NCI-H1417 treated with DMSO at 0.1 percent for 48 hours (cell line): ENCODE measurements at regions not wholly inside any gene's neighbourhood (a gene's known extent, or its start where the extent isn't known, plus 50 kb on each side); places are given as distances from the start of the nearest gene placed in this dataset.

Experiments
- DNase-seq: peaks from one replicate; lab custom pipeline; 2025; lab: John Stamatoyannopoulos, UW

GRCh38 chr18:54020156-54020745, 204.2 kb downstream of the MBD2 start:
- DNase-seq, result no peak

GRCh38 chr18:54019641-54020040, 204.8 kb downstream of the MBD2 start:
- DNase-seq, result no peak

GRCh38 chr18:54013452-54013851, 211.0 kb downstream of the MBD2 start:
- no peak for DNase-seq

- no peak for DNase-seq
Observed at GRCh38 chr18:54004828-54005227, 219.6 kb downstream of the MBD2 start.

- no peak for DNase-seq
Observed at GRCh38 chr18:54003195-54003594, 221.3 kb downstream of the MBD2 start.

GRCh38 chr18:53997064-53997463, 227.4 kb downstream of the MBD2 start:
- no peak for DNase-seq

- DNase-seq, result no peak
Observed at GRCh38 chr18:53994016-53994415, 230.5 kb downstream of the MBD2 start.

- DNase-seq, result no peak
Observed at GRCh38 chr18:53991805-53992204, 232.7 kb downstream of the MBD2 start.

- no peak for DNase-seq
Observed at GRCh38 chr18:53991202-53991601, 233.3 kb downstream of the MBD2 start.

- DNase-seq, result no peak
Observed at GRCh38 chr18:53990485-53990884, 234.0 kb downstream of the MBD2 start.

GRCh38 chr18:53984021-53984420, 240.4 kb downstream of the MBD2 start:
- no peak for DNase-seq

GRCh38 chr18:53971331-53971730, 253.1 kb downstream of the MBD2 start:
- no peak for DNase-seq

GRCh38 chr18:53952700-53953099, 271.8 kb downstream of the MBD2 start:
- no peak for DNase-seq

- DNase-seq, result no peak
Observed at GRCh38 chr18:53950545-53950944, 273.9 kb downstream of the MBD2 start.

- DNase-seq, result no peak
Observed at GRCh38 chr18:53948991-53949390, 275.5 kb downstream of the MBD2 start.

GRCh38 chr18:53947092-53947640, 277.3 kb downstream of the MBD2 start:
- DNase-seq, result no peak

- DNase-seq, result no peak
Observed at GRCh38 chr18:53946594-53946993, 277.9 kb downstream of the MBD2 start.

GRCh38 chr18:53944721-53945120, 279.7 kb downstream of the MBD2 start:
- DNase-seq, result no peak

- DNase-seq, result no peak
Observed at GRCh38 chr18:53943326-53943860, 281.1 kb downstream of the MBD2 start.

- DNase-seq, result no peak
Observed at GRCh38 chr18:53941601-53942338, 282.7 kb downstream of the MBD2 start.

- DNase-seq, result no peak
Observed at GRCh38 chr18:53937037-53937436, 287.4 kb downstream of the MBD2 start.

GRCh38 chr18:53935803-53936202, 288.7 kb downstream of the MBD2 start:
- DNase-seq, result no peak

GRCh38 chr18:53935399-53935798, 289.1 kb downstream of the MBD2 start:
- DNase-seq, result no peak
